Stimulated activated CD4-positive, alpha-beta T cell treated with anti-CD3 and anti-CD28 coated beads, Interleukin-15, amount 100 ng/mL, for 24 hours (primary cell): ENCODE measurements at regions not wholly inside any gene's neighbourhood (a gene's known extent, or its start where the extent isn't known, plus 50 kb on each side); places are given as distances from the start of the nearest gene placed in this dataset.
"Not testable (repeated sequence)": the region's sequence is repeated elsewhere in the genome, so short reads cannot be mapped to it uniquely, and the experiment has no call there.

Source experiments
- DNase-seq: peaks from one replicate; pipeline ENCODE4 v3.0.0-alpha.2; 2020

DNA sequence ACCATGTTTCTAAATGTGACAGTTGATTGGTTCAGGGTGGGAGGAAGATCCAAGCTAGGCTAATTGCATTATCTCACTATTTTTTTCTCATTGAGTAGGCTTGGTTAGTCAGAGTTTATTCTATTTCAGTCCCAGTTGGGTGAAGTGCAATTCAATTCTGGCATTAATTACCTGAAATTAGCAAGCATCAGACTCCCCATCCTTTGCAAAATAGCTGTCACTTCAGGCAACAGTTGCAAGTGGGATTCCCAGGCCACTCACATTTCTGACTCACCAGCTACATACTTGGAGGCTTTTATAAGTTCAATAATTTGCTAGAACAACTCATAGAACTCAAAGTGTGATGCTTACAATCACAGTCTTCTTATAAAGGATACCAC, 155.8 kb upstream of the HAND2 start:
- no peak for DNase-seq

DNA sequence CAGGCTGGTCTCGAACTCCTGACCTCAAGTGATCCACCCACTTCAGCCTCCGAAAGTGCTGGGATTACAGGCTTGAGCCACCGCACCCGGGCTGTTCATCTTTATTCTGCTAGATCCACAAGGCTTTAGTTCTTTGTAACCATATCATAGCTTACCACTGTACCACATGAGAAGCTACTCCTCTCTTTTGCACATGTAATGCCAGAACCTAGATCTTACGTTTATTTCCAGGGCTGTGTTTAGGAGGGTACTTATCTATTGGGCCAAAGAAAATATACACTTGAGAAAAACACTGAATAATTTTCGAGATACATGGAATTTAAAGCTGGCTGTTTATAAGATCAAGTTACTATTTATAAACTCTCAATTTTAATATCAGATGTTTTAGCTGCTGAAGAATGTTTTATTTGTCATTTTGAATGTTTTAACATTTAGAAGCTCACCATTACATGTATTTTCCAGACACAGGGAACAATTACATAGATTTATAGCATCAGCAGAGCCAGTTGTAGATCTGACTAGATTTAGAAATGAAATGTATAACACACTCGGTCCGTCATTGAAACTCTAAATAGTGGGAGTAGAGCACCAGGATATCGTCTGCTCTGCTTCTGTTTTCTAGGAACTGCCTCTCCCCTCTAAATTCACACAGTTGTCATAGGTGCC, 155.3 kb upstream of the HAND2 start:
- no peak for DNase-seq

DNA sequence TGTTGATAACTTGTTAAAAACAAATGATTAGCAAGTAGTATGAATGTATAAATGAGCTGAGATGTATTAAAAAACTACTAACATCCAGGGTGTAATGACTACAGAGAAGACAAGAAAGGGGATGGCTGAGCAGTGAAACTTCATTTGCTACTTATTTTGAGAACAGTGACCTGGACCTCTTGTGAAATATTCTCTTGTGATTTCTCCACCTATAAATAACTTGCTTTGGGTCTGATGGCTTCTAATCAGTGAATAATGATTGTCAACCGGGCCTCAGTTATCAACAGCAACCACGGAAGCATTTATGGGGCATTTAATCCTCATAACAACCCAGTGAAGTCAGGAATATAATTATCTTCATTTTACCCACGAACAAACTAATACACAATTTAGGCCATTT, 154.2 kb upstream of the HAND2 start:
- DNase-seq: no peak

DNA sequence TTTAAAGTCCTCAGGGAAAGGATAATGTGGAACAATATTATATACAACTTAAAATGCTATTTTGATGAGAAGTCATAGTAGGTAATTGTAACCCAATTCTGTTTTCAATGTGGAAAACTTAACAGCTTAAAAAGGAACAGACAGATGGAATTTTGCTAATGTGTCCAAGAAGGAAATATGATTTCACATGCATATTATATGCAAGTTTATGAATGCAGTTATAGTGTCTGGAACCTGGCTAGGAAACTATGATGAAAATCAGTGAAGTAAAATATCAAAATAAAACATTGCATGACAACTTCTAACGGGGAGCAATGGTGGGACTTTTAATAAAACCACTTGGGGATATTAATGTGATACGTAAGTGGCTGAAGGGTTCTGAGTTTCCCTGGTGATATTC, 152.6 kb upstream of the HAND2 start:
- no peak for DNase-seq

DNA sequence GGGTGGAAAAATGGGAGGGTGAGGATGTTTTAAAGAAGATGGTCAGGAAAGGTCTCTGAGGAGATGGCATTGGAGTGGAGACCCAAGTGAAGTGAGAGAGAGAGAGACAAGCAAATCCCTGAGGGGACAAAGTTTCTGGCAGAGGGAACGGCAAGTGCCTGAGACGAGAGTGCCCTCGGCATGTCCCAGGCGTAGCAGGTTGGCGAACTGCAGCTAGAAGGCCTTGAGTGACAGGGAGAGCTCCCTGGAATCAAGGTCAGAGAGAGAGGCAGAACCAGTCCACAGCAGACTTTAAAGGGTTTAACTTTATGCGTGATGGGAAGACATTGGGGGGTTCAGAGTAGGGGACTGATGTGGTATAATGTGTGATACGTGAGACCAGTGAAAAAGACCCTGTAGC, 150.2 kb upstream of the HAND2 start:
- DNase-seq: no peak

DNA sequence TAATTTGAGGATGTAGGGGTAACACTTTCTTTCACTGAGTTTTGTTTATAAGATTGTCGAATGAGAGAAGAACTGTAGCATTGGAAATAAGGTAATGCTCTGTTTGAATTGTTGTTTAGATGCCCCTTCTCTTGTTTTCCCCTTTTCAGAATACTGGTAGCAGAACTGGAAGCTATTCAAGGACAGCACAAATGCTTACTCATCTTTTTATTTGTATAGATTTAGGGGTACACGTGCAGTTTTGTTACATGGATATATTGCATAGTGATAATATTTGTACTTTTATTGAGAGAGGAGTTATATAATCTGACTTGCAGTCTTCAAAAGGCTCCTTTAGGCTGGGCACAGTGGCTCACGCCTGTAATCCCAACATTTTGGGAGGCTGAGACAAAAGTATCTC, 145.4 kb upstream of the HAND2 start:
- no peak for DNase-seq

DNA sequence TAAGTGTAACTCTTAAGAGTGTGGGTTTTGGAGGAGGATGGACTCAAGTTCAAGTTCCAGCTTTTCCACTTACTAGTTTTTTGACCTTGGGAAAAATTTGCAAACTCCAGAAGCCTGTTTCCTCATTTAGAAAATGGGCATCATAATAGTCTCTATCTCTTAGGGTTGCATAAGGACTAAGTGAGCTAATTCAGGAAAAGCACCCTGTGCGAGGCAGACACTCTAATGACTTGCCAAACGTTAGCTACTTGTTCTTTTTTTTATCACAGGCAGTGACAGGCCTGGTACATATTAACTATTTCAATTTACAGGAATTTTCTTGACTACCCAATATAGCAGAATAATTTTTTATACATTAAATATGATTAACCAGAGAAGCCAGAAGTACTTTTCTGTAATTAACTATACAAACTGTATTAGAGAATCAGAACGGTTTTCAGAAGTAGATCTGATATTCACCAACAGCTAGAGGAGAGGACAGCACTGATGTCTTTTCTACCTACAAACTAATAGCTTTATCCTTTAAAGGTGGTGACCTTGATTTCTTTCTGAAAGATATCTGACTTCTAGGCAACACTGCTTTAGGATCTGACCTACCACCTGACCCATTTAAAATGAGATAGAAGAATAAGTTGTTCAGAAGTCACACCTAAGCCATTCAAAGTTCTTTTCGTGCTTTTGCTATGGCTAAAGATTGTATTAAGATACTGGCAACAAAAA, 139.6 kb upstream of the HAND2 start:
- no peak for DNase-seq

DNA sequence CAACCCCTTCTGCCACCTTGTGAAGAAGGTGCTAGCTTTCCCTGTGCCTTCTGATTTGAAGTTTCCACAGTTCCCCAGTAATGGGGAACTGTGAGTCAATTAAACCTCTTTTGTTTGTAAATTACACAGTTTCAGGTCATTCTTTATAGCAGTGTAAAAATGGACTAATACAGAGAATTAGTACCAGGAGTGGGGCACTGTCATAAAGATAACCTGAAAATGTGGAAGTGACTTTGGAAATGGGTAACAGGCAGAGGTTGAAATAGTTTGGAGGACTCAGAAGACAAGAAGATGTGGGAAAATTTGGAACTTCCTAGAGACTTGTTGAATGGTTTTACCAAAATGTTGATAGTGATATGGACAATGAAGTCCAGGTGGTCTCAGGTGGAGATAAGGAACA, 131.0 kb upstream of the HAND2 start:
- no peak for DNase-seq

DNA sequence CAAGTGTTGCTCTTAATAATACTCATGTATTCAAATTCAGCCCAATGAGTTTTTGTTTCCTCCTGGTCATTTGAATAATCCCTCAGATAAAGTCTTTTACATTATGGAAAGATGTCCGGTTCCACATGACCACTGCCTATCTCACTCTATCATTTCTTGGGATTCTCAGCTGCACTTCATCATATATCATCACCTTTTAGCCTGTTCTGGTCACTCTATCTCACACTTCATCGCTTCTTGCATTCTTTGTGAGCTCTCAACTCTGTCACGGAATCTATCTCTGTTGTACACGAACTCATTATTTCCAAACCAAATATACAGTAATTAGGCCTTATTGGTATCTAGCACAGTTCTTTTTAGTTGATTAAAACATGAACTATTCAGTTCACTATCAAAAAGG, 126.9 kb upstream of the HAND2 start:
- no peak for DNase-seq

DNA sequence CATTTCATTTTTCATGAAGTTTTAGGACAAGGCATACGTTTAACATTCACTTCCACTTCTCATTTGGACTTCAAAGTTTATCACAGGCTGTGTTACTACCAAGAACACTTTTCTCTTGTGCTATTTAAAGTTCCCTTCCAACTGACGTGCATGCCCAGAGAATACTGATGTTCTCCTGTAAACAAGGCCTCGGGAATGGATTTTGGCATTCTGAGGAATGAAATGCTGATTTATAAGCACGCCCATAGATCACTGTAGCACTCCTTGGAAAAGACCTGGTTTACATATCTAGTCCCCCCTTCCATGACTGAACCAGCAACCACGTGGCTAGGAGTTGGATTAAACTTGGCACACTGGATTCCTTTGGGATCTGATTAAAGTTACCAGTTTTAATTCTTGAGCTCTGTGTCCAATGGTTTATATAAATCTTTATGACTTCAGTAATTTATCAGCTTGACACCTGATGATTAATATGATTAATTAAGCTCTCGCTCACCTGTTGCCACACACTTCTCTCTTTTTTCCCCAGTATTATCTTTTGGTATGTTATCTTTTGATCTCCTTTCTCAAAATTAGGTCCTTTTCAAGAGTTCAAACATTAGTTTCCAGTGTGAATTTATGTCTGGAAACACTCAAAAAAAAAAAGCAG, 122.4 kb upstream of the HAND2 start:
- no peak for DNase-seq

DNA sequence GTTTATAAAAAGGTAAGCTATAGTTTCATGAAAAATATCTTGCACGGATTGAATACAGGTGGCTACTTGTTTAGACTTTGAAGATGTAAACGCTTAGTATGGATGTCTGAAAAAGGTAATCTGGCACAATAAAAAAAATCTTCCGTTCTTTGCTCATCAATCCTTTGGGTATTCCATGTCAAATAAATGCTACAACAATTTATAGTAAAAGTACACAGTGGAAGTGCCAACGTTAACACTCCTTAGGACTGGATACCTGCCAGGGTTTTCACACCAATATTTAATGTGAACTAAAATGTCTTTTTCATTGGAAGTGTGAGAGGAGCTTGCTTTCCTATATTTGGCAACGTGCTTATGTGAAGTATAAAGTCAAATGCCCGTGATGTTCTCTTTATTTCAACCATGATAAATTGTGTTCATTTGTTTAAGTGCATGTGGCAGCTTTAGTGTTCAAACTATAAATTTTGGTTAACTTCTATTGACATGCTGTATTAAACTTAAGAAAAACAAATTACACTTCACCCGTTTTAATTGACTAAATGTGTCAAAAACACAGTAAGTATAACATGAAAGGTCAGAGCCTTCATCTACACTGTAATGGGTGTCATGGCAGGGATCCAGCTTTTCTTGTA, 121.7 kb upstream of the HAND2 start:
- DNase-seq: no peak

DNA sequence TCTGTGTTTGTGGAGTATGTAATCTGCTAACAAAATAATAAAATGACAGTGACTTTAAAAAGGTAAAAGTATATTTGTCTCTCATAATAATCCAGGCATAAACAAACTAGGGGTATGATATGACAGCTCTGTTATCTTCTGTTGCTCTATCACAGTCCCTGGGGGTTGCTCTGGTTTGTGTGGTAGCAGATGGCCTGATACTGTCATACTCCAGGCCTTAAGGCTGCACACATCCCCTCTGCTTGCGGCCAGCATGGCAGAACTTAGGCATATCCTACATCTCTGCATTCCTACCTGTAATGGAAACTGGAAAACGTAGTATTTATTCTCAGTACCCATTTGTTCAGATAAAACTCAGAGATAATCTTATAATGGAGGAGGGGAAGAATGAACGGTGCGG, 117.9 kb upstream of the HAND2 start:
- DNase-seq: no peak

DNA sequence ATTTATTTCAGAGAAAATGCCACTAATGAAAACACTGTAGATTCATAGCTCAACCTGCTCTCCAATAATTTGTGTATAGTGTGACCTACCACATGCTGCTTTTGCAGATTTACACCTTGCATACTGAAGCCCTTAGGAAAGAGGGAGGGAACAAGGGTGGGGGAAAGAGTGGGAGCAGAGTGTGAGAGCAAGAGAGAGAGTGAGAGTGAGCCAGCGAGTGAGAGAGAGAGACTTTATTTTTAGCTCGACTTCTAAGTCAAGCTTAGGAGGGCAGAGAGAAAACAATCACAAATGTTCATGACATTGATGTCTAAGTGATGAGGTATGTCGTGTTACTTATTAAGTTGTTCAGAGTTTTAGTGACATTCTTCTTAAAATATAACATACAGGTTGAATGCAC, 112.5 kb upstream of the HAND2 start:
- no peak for DNase-seq

DNA sequence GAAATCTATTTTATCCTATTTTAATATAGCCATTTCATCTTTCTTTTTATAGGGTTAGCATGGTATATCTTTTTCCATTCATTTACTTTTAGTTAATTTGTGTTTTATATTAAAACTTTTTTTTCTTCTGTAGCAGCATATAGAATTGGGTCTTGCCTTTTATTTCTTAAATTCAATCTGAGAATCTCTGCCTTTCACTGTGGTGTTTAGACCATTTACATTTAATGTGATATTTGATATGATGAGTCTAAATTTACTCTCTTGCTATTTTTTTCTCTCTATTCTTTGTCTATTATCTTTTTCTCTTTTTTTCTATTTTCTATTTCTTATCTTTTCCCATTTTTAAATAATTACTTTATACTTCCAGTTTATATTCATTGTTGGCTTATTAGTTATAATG, 105.4 kb upstream of the HAND2 start:
- DNase-seq: no peak

DNA sequence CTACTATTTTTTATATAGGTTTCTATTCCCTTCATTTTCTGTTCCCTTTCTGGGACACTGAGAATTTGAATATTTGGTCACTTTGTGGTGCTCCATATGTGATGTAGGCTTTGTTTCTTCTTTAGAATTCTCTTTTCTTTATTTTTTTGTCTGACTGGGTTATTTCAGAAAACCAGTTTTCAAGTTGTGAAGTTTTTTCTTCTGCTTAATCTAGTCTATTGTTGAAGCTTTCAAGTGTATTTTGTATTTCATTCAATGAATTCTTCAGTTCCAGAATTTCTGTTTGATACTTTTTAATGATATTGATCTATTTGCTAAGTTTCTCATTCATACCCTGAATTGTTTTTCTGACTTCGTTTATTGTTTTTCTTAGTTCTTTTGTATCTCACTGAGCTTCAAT, 96.2 kb upstream of the HAND2 start:
- no peak for DNase-seq

DNA sequence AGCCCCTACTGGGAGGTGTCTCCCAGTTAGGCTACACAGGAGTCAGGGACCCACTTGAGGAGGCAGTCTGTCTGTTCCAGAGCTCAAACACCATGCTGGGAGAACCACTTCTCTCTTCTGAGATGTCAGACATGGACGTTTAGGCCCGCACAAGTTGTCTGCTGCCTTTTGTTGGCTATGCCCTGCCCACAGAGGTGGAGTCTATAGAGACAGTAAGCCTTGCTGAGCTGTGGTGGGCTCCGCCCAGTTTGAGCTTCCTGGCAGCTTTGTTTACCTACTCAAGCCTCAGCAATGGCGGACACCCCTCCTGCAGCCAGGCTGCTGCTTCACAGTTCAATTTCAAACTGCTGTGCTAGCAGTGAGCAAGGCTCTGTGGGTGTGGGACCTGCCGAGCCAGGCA, 88.6 kb upstream of the HAND2 start:
- DNase-seq: not testable (repeated sequence)

DNA sequence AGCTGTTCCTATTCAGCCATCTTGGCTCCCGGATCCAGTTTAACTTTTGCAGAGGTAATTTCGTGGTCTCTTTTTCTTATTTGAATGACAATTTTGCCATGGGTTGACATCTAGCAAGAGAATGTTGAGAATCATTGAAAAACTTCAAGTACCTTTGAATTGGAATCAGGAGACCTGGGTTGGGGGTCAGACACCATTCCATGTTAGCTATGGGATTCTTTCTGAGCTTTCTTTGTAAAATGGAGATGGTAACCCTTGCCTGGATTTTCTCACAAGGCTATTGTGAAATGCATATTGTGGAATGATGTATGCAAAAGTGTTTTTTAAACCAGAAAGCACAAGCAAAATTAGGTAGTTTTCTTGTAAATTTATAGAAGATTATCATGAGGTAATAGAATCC, 79.1 kb upstream of the HAND2 start:
- DNase-seq: no peak

DNA sequence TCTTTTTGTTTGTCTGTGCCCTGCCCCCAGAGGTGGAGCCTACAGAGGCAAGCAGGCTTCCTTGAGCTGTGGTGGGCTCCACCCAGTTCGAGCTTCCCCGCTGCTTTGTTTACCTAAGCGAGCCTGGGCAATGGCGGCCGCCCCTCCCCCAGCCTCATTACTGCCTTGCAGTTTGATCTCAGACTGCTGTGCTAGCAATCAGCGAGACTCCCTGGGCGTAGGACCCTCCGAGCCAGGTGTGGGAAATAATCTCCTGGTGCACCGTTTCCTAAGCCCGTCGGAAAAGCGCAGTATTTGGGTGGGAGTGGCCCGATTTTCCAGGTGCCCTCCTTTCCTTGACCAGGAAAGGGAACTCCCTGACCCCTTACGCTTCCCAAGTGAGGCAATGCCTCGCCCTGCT, 78.6 kb upstream of the HAND2 start:
- DNase-seq: not testable (repeated sequence)

DNA sequence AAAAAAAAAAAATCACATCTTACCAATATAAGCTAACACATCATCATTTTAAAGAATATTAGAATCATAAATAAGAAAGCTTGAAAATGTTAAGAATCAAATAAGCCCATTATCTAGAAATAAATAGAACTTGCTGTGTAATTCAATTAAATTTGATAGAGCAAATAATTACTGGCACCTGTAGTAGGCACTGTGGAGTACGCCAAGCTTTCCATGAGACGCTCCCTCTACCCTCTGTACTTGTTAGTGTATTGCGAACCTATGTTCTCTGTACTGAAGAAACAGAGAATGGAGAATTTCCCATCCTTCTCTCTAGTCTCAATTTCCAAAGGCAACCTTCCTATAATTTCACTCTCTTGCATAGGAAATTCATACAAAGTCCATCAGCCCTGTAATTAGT, 61.7 kb upstream of the HAND2 start:
- DNase-seq: no peak

DNA sequence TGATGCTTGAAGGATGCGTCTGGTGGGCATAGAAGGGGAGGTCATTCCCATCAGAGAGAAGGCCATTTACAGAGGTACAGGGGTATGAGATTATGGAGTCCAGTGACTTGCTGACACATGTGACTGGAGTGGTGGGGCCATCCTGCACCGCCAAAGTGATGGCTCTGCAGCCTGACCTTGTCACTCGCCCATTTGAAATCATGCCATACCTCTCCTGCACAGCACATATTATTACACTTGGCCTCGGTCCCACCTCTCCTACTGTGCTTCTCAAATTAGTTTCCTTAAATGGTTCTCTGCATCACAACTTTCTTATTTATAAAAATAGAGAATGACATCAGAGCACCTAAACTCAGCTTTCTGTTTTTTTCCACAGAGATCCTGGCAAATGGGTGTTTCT, 60.7 kb upstream of the HAND2 start:
- DNase-seq: no peak

DNA sequence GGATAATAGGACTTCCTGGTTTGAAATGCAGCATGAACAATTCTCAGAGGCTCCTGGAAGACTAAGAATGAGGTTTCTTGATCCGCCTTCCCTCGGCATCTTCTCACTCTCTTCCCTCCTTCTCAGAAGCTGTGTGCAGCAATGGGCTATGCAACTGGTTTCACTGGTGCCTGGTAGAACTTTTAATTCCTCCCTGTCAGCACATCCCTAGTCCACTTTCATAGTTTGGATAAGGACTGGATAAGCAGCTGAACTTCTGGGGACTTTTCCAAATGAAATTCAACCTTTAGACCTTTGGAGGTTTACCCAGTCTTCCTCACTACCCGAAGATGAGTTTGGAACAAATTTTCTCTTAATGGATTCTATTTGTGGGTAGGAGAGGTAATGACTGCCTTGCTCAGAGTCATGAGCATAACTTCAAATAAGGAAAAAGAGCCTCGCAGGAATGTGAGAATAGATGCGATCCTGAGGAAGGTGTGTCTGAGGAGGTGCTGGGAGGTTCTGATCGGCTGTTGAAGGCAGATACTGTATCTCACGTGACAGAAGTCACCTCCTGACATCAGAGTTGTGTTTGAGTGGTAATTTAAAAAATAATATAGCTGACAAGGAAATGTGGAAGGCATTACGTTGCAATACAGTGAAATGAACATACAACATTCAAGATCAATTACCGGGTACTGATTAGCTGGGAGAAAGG, 56.0 kb upstream of the HAND2 start:
- DNase-seq: no peak

DNA sequence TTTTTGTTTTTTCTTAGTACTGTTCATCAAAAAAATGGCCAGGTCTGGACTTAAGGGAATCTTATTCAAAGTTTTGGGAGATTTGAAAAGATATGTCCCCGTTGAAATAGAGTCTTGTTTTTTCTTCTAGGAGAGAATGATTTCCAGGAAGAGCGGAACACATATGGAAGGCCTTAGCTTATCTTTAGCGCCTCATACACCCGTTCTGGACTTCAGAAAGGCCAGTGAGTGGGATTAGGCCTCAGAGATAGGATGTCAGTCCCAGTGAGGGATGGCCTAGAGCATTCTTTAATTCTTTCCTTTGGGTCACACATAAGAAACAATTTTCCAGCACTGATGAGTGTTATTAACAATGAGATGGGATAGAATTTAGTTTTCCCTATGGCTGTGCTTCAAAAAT, 54.5 kb upstream of the HAND2 start:
- no peak for DNase-seq
